ENCODE measurements at regions not wholly inside any gene's neighbourhood (a gene's known extent, or its start where the extent isn't known, plus 50 kb on each side); places are given as distances from the start of the nearest gene placed in this dataset.

- no peak for DNase-seq
- H3K27ac ChIP-seq, result no peak overlapping the region
- H3K27me3 ChIP-seq, result no peaks in the 10 kb centered on the region
- H3K4me3 ChIP-seq, result no peak overlapping the region
- no peaks in the 10 kb centered on the region for H3K36me3 ChIP-seq
- peaks cover 0 to 2% (median 0%) of the 10 kb centered on the region in 4 donors for H3K9me3 ChIP-seq
- no peaks in the 10 kb centered on the region for H3K4me1 ChIP-seq
- TF ChIP-seq CTCF (IDR thresholded peaks at IDR 0.05), result no peak
- TF ChIP-seq POLR2A (IDR thresholded peaks at IDR 0.05), result no peak
These were observed 119.9 kb downstream of the FOXD1 start for GRCh38 chr5:73328640-73329039.

GRCh38 chr5:73327908-73328455 lies 120.6 kb downstream of the FOXD1 start:
- H3K4me3 ChIP-seq, result no peak overlapping the region
- H3K36me3 ChIP-seq, result no peaks in the 10 kb centered on the region
- no peaks in the 10 kb centered on the region for H3K27me3 ChIP-seq
- H3K27ac ChIP-seq, result no peak overlapping the region
- TF ChIP-seq CTCF (IDR thresholded peaks at IDR 0.05) (no peak), POLR2A (IDR thresholded peaks at IDR 0.05) (no peak)
- no peak for DNase-seq
- H3K9me3 ChIP-seq, result peaks cover 0 to 2% (median 0%) of the 10 kb centered on the region in 4 donors
- H3K4me1 ChIP-seq, result no peaks in the 10 kb centered on the region

GRCh38 chr5:73325546-73325945 lies 123.0 kb downstream of the FOXD1 start:
- TF ChIP-seq CTCF (IDR thresholded peaks at IDR 0.05) (no peak), POLR2A (IDR thresholded peaks at IDR 0.05) (no peak)
- Histone ChIP-seq H3K9me3 (no peaks in the 10 kb centered on the region), H3K36me3 (no peaks in the 10 kb centered on the region), H3K4me3 (no peak overlapping the region), H3K4me1 (no peaks in the 10 kb centered on the region), H3K27me3 (no peaks in the 10 kb centered on the region), H3K27ac (no peak overlapping the region)
- DNase-seq, result no peak

GRCh38 chr5:73323466-73323865 lies 125.1 kb downstream of the FOXD1 start:
- Histone ChIP-seq H3K27me3 (no peaks in the 10 kb centered on the region), H3K9me3 (no peaks in the 10 kb centered on the region), H3K36me3 (no peaks in the 10 kb centered on the region), H3K27ac (no peak overlapping the region), H3K4me1 (no peaks in the 10 kb centered on the region), H3K4me3 (no peak overlapping the region)
- TF ChIP-seq CTCF (IDR thresholded peaks at IDR 0.05) (no peak), POLR2A (IDR thresholded peaks at IDR 0.05) (no peak)
- DNase-seq, result no peak

- DNase-seq, result no peak
- Histone ChIP-seq H3K4me1 (no peaks in the 10 kb centered on the region), H3K9me3 (no peaks in the 10 kb centered on the region), H3K36me3 (no peaks in the 10 kb centered on the region), H3K27me3 (no peaks in the 10 kb centered on the region), H3K27ac (no peak overlapping the region), H3K4me3 (no peak overlapping the region)
- TF ChIP-seq CTCF (IDR thresholded peaks at IDR 0.05) (no peak), POLR2A (IDR thresholded peaks at IDR 0.05) (no peak)
These were observed 126.0 kb downstream of the FOXD1 start for GRCh38 chr5:73322437-73323076.

Measured in Peyer's patch (tissue), 4 donors.